ENCODE measurements at regions not wholly inside any gene's neighbourhood (a gene's known extent, or its start where the extent isn't known, plus 50 kb on each side); places are given as distances from the start of the nearest gene placed in this dataset.

GRCh38 chr14:34122650-34123049 is 171.8 kb upstream of the EGLN3 start:
- no peak for TF ChIP-seq CTCF (IDR thresholded peaks at IDR 0.05; ENCODE audit: low read depth, low read length)
- H3K36me3 ChIP-seq, result no peaks in the 10 kb centered on the region
- no peaks in the 10 kb centered on the region for H3K9me3 ChIP-seq (ENCODE audit: severe bottlenecking)
- H3K27me3 ChIP-seq (ENCODE audit: insufficient read depth, low read depth, severe bottlenecking), result no peaks in the 10 kb centered on the region
- no peak for DNase-seq
- no peak overlapping the region for H3K4me3 ChIP-seq (ENCODE audit: low read depth, low read length)
- no peak overlapping the region for H3K27ac ChIP-seq

GRCh38 chr14:34122081-34122480 is 171.2 kb upstream of the EGLN3 start:
- TF ChIP-seq CTCF (IDR thresholded peaks at IDR 0.05; ENCODE audit: low read depth, low read length), result no peak
- Histone ChIP-seq H3K9me3 (ENCODE audit: severe bottlenecking) (no peaks in the 10 kb centered on the region), H3K27me3 (ENCODE audit: insufficient read depth, low read depth, severe bottlenecking) (no peaks in the 10 kb centered on the region), H3K36me3 (no peaks in the 10 kb centered on the region), H3K27ac (no peak overlapping the region), H3K4me3 (ENCODE audit: low read depth, low read length) (no peak overlapping the region)
- DNase-seq, result no peak

GRCh38 chr14:34120185-34120977 is 169.5 kb upstream of the EGLN3 start:
- Histone ChIP-seq H3K27me3 (ENCODE audit: insufficient read depth, low read depth, severe bottlenecking) (no peaks in the 10 kb centered on the region), H3K27ac (no peak overlapping the region), H3K36me3 (no peaks in the 10 kb centered on the region), H3K4me3 (ENCODE audit: low read depth, low read length) (no peak overlapping the region), H3K9me3 (ENCODE audit: severe bottlenecking) (no peaks in the 10 kb centered on the region)
- no peak for TF ChIP-seq CTCF (IDR thresholded peaks at IDR 0.05; ENCODE audit: low read depth, low read length)
- DNase-seq, result no peak

GRCh38 chr14:34119107-34119858 is 168.4 kb upstream of the EGLN3 start:
- Histone ChIP-seq H3K9me3 (ENCODE audit: severe bottlenecking) (no peaks in the 10 kb centered on the region), H3K27me3 (ENCODE audit: insufficient read depth, low read depth, severe bottlenecking) (no peaks in the 10 kb centered on the region), H3K4me3 (ENCODE audit: low read depth, low read length) (no peak overlapping the region), H3K36me3 (no peaks in the 10 kb centered on the region), H3K27ac (no peak overlapping the region)
- no peak for DNase-seq
- no peak for TF ChIP-seq CTCF (IDR thresholded peaks at IDR 0.05; ENCODE audit: low read depth, low read length)

- H3K27ac ChIP-seq, result no peak overlapping the region
- no peaks in the 10 kb centered on the region for H3K9me3 ChIP-seq (ENCODE audit: severe bottlenecking)
- TF ChIP-seq CTCF (IDR thresholded peaks at IDR 0.05; ENCODE audit: low read depth, low read length), result no peak
- no peak overlapping the region for H3K4me3 ChIP-seq (ENCODE audit: low read depth, low read length)
- H3K27me3 ChIP-seq (ENCODE audit: insufficient read depth, low read depth, severe bottlenecking), result no peaks in the 10 kb centered on the region
- DNase-seq, result no peak
- no peaks in the 10 kb centered on the region for H3K36me3 ChIP-seq
Measured at GRCh38 chr14:34113991-34114390, 163.1 kb upstream of the EGLN3 start.
